KOPT-K1 (cell line): ENCODE measurements at regions not wholly inside any gene's neighbourhood (a gene's known extent, or its start where the extent isn't known, plus 50 kb on each side); places are given as distances from the start of the nearest gene placed in this dataset.

Experiments used
- H3K27ac ChIP-seq: fragments of 200-600 bp; sonication (generic); 2 replicates; pipeline ENCODE4 v1.5.1; 2016; ENCODE audit warnings: antibody characterized with exemption, mild to moderate bottlenecking, low read depth, low read length; ENCODE audit not compliant: poor library complexity, severe bottlenecking
- H3K36me3 ChIP-seq: fragments of 200-600 bp; sonication (generic); 2 replicates; pipeline ENCODE4 v1.5.1; 2017; ENCODE audit warnings: antibody characterized with exemption, mild to moderate bottlenecking, low read length, moderate library complexity; ENCODE audit not compliant: insufficient read depth
- H3K9me3 ChIP-seq: fragments of 200-600 bp; sonication (generic); 2 replicates; pipeline ENCODE4 v1.5.1; 2017; ENCODE audit warnings: antibody characterized with exemption, low read length, mild to moderate bottlenecking; ENCODE audit not compliant: insufficient read depth, poor library complexity, severe bottlenecking

- Histone ChIP-seq H3K9me3 (peaks cover 34% of the 10 kb centered on the region), H3K36me3 (no peaks in the 10 kb centered on the region), H3K27ac (no peak overlapping the region)
Measured at GRCh38 chr19:27647423-27647822, 1565.5 kb downstream of the UQCRFS1 start.

- Histone ChIP-seq H3K27ac (no peak overlapping the region), H3K9me3 (peaks cover 30% of the 10 kb centered on the region), H3K36me3 (no peaks in the 10 kb centered on the region)
Measured at GRCh38 chr19:27635401-27635800, 1577.5 kb downstream of the UQCRFS1 start.

GRCh38 chr19:27618006-27618405, 1594.9 kb downstream of the UQCRFS1 start:
- H3K9me3 ChIP-seq, result peaks cover 95% of the 10 kb centered on the region
- H3K36me3 ChIP-seq, result no peaks in the 10 kb centered on the region
- H3K27ac ChIP-seq, result no peak overlapping the region

- Histone ChIP-seq H3K9me3 (peaks cover 29% of the 10 kb centered on the region), H3K36me3 (no peaks in the 10 kb centered on the region), H3K27ac (no peak overlapping the region)
Measured at GRCh38 chr19:27580906-27581305, 1632.0 kb downstream of the UQCRFS1 start.
